CD4-positive, alpha-beta T cell (primary cell): ENCODE measurements at regions not wholly inside any gene's neighbourhood (a gene's known extent, or its start where the extent isn't known, plus 50 kb on each side); places are given as distances from the start of the nearest gene placed in this dataset.

Experiments
- ATAC-seq: fragments of 200-7000 bp; cut with Tn5 transposase; one replicate; pipeline ENCODE4 v1.10.0; 2022; ENCODE audit warnings: mild to moderate bottlenecking; ENCODE audit not compliant: poor library complexity
- CTCF ChIA-PET: fragments of 350-600 bp; sonication (Branson Sonifier 250); formaldehyde crosslinking; loops from one replicate; lab custom pipeline; 2021; ENCODE audit warnings: antibody characterized with exemption, inconsistent platforms; lab: Charles Lee
- POLR2A ChIA-PET: fragments of 350-600 bp; sonication (Branson Sonifier 250); formaldehyde crosslinking; loops from one replicate; lab custom pipeline; 2021; ENCODE audit warnings: antibody characterized with exemption, inconsistent platforms; lab: Charles Lee
- DNase-seq, 14 experiments: peaks; one replicate each; pipeline ENCODE4 v3.0.0-alpha.2; 2013 to 2020; ENCODE audit warnings: mixed read lengths in 2 of 14
- H3K27ac ChIP-seq, 2 donors: one replicate each; pipeline versions ENCODE4 v1.5.1 to v1.7.0; 2013; ENCODE audit warnings: low read length in 2 of 2, low read depth in 1 of 2, mild to moderate bottlenecking in 1 of 2
- H3K27me3 ChIP-seq, 2 experiments: 1 replicate in 1 of 2; 2 replicates in 1 of 2; pipeline versions ENCODE4 v1.6.1 to v1.7.0; 2013; ENCODE audit warnings: low read length in 2 of 2, control low read depth in 1 of 2, mild to moderate bottlenecking in 1 of 2, moderate library complexity in 1 of 2; ENCODE audit not compliant: insufficient read depth in 2 of 2, control insufficient read depth in 1 of 2
- H3K36me3 ChIP-seq: one replicate; pipeline ENCODE4 v1.6.1; 2013; ENCODE audit warnings: low read length, control low read depth; ENCODE audit not compliant: insufficient read depth
- H3K4me1 ChIP-seq: one replicate; pipeline ENCODE4 v1.6.1; 2013; ENCODE audit warnings: low read length, control low read depth; ENCODE audit not compliant: insufficient read depth
- H3K4me3 ChIP-seq: one replicate; pipeline ENCODE4 v1.5.1; 2013; ENCODE audit warnings: mild to moderate bottlenecking, low read length, moderate library complexity
- H3K9me3 ChIP-seq, 2 experiments: 1 replicate in 1 of 2; 2 replicates in 1 of 2; pipeline versions ENCODE4 v1.6.1 to v1.7.0; 2013; ENCODE audit warnings: low read length in 2 of 2, mild to moderate bottlenecking in 2 of 2, control low read depth in 1 of 2, moderate library complexity in 1 of 2; ENCODE audit not compliant: control insufficient read depth in 1 of 2, insufficient read depth in 1 of 2
- H3K27ac Mint-ChIP-seq: one replicate; pipeline ENCODE4 v1.8.0; 2020; ENCODE audit warnings: mixed read lengths
- H3K27me3 Mint-ChIP-seq: one replicate; pipeline ENCODE4 v1.8.0; 2021; ENCODE audit warnings: mixed read lengths
- H3K36me3 Mint-ChIP-seq: one replicate; pipeline ENCODE4 v1.8.0; 2021; ENCODE audit warnings: low read depth, mixed read lengths
- H3K4me1 Mint-ChIP-seq: one replicate; pipeline ENCODE4 v1.8.0; 2021; ENCODE audit warnings: low read depth, mixed read lengths
- H3K4me3 Mint-ChIP-seq: one replicate; pipeline ENCODE4 v1.8.0; 2020; ENCODE audit warnings: mild to moderate bottlenecking, mixed read lengths
- H3K9me3 Mint-ChIP-seq: one replicate; pipeline ENCODE4 v1.8.0; 2020; ENCODE audit warnings: mixed read lengths
- intact Hi-C, 2 experiments: fragments of 100-400 bp; cut with DNase I in 1 of 2; cut with micrococcal nuclease in 1 of 2; formaldehyde crosslinking; loops; one replicate each; pipeline versions ENCODE4 v1.15.1 to v1.9.0; 2023 to 2025; cut with DNase I, micrococcal nuclease
- TF ChIP-seq, protein P1 (sequence below): fragments of 200-600 bp; IDR thresholded peaks from one replicate; pipeline ENCODE4 v1.8.0; 2022; ENCODE audit warnings: antibody characterized with exemption, mild to moderate bottlenecking

DNA sequence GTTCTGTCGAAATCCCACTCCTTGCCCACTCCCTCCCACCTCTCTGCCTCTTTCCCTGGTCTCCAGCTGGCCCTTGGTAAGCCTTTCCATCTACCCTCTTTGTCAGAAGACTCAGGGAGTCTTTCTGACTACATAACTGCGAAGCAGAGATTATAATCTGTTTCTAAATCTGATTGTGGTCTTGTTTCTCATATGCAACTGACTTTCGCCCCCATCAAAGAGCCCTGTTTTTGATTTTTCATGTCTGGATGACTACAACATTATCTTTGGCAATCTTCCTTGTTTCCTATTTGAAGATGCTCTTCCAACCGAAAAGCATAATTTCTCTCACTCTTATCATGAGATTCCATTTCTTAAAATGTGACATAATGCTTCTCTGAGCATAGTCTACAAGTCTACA, 218.2 kb upstream of the ADAMTSL1 start:
- Mint-ChIP-seq H3K9me3 (no peaks in the 10 kb centered on the region), H3K4me3 (no peak overlapping the region), H3K36me3 (no peaks in the 10 kb centered on the region), H3K27ac (no peak overlapping the region), H3K27me3 (peaks cover 27% of the 10 kb centered on the region), H3K4me1 (peaks cover 7% of the 10 kb centered on the region)
- ChIA-PET POLR2A (no interaction called here), CTCF (interaction anchor here (1.2 to 2.2 kb wide), 7 partner anchors 7 to 1202 kb away, joined by 3 to 8 read pairs (median 5); no protein-coding TSS in a partner anchor)
- no peak overlapping the region for H3K4me3 ChIP-seq
- H3K27me3 ChIP-seq: no peaks in the 10 kb centered on the region
- intact Hi-C loops: loop anchor here (1.0 to 5.0 kb wide), 4 partner anchors 773 to 1202 kb away; no protein-coding TSS in a partner anchor
- TF ChIP-seq, protein P1, sequence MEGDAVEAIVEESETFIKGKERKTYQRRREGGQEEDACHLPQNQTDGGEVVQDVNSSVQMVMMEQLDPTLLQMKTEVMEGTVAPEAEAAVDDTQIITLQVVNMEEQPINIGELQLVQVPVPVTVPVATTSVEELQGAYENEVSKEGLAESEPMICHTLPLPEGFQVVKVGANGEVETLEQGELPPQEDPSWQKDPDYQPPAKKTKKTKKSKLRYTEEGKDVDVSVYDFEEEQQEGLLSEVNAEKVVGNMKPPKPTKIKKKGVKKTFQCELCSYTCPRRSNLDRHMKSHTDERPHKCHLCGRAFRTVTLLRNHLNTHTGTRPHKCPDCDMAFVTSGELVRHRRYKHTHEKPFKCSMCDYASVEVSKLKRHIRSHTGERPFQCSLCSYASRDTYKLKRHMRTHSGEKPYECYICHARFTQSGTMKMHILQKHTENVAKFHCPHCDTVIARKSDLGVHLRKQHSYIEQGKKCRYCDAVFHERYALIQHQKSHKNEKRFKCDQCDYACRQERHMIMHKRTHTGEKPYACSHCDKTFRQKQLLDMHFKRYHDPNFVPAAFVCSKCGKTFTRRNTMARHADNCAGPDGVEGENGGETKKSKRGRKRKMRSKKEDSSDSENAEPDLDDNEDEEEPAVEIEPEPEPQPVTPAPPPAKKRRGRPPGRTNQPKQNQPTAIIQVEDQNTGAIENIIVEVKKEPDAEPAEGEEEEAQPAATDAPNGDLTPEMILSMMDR: no peak
- no peaks in the 10 kb centered on the region for H3K9me3 ChIP-seq
- no peaks in the 10 kb centered on the region for H3K36me3 ChIP-seq
- DNase-seq (no peak), ATAC-seq (no peak)
- H3K4me1 ChIP-seq: no peaks in the 10 kb centered on the region
- H3K27ac ChIP-seq: no peak overlapping the region

DNA sequence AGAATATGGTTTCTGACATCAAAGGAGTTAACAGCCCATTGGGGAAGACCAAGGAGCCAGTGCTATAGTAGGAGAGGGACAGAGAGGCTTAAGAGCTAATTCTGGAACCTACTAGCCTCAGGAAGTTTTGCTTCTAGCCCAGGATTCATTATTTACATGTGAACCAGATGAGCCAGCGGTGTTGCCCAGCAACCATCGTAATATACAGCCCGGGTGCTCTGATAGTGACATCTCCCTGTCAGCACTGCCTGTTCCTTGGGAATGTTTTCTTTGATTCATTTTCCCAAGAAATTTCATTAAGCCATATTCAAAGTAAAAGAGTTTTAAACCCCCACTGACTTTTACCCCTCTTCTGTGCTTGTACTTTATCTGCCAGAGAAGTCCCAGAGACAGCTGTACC, 217.4 kb upstream of the ADAMTSL1 start:
- H3K36me3 Mint-ChIP-seq: no peaks in the 10 kb centered on the region
- ATAC-seq (no peak), DNase-seq (no peak)
- H3K27ac Mint-ChIP-seq: no peak overlapping the region
- intact Hi-C loops: loop anchor here in 1 of 2 experiments (2.0 to 5.0 kb wide), 2 partner anchors 772 to 916 kb away; no protein-coding TSS in a partner anchor
- H3K27me3 Mint-ChIP-seq: peaks cover 27% of the 10 kb centered on the region
- no peaks in the 10 kb centered on the region for H3K9me3 ChIP-seq
- CTCF ChIA-PET: interaction anchor here (1.8 to 2.2 kb wide), 2 partner anchors 8 to 1201 kb away, joined by 6 to 8 read pairs; no protein-coding TSS in a partner anchor
- no peaks in the 10 kb centered on the region for H3K9me3 Mint-ChIP-seq
- H3K4me1 Mint-ChIP-seq: peaks cover 7% of the 10 kb centered on the region
- no peak overlapping the region for H3K27ac ChIP-seq
- TF ChIP-seq, protein P1: no peak
- H3K4me3 Mint-ChIP-seq: no peak overlapping the region
- no peaks in the 10 kb centered on the region for H3K4me1 ChIP-seq
- POLR2A ChIA-PET: no interaction called here
- H3K4me3 ChIP-seq: no peak overlapping the region
- no peaks in the 10 kb centered on the region for H3K36me3 ChIP-seq
- H3K27me3 ChIP-seq: no peaks in the 10 kb centered on the region

DNA sequence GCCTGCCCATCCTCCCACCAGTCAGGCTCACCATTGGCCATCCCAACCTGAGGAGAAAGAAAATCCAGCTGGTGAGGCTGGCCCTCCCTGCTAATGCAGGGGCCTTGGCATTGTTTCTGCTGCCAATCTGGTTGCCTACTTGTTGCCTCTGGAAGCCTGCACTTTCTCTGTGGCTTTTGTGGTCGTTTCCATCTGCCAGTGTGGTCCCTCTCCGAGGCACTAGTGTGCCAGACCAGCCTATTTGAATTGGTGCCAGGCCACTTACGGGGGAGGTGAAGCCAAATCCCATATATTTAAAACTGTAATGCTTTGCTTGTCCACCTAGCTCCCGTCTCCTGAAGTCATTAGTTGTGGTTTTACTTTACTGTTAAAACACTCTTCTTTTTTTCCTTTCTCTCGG, 213.4 kb upstream of the ADAMTSL1 start:
- Histone ChIP-seq H3K36me3 (no peaks in the 10 kb centered on the region), H3K4me3 (no peak overlapping the region), H3K27ac (no peak overlapping the region), H3K9me3 (no peaks in the 10 kb centered on the region), H3K27me3 (no peaks in the 10 kb centered on the region), H3K4me1 (no peaks in the 10 kb centered on the region)
- Mint-ChIP-seq H3K36me3 (no peaks in the 10 kb centered on the region), H3K9me3 (no peaks in the 10 kb centered on the region), H3K4me1 (peaks cover 6% of the 10 kb centered on the region), H3K4me3 (no peak overlapping the region), H3K27ac (no peak overlapping the region), H3K27me3 (peaks cover 28% of the 10 kb centered on the region)
- intact Hi-C loops: no loop called here
- TF ChIP-seq, protein P1: no peak
- ATAC-seq (no peak), DNase-seq (no peak)
- ChIA-PET POLR2A (no interaction called here), CTCF (no interaction called here)
